ENCODE measurements at regions not wholly inside any gene's neighbourhood (a gene's known extent, or its start where the extent isn't known, plus 50 kb on each side); places are given as distances from the start of the nearest gene placed in this dataset.

DNA sequence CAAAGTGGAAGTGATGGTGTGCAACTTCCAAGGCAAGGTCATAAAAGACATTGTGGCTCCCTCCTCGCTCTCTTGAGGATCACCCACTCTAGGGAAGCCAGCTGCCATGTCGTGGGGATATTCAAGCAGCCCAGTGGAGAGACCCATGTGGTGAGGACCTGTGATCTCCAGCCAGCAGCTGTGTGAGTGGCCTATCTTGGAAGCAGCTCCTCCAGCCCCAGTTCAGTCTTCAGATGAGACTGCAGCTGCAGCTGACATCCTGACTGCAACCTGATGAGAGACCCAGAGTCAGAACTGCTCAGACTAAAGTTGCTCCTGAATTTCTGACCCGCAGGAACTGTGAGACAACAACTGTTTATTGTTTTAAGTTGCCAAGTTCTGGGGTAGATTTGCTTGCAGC is 86.4 kb upstream of the GRK3 start:
- TF ChIP-seq, protein P1, sequence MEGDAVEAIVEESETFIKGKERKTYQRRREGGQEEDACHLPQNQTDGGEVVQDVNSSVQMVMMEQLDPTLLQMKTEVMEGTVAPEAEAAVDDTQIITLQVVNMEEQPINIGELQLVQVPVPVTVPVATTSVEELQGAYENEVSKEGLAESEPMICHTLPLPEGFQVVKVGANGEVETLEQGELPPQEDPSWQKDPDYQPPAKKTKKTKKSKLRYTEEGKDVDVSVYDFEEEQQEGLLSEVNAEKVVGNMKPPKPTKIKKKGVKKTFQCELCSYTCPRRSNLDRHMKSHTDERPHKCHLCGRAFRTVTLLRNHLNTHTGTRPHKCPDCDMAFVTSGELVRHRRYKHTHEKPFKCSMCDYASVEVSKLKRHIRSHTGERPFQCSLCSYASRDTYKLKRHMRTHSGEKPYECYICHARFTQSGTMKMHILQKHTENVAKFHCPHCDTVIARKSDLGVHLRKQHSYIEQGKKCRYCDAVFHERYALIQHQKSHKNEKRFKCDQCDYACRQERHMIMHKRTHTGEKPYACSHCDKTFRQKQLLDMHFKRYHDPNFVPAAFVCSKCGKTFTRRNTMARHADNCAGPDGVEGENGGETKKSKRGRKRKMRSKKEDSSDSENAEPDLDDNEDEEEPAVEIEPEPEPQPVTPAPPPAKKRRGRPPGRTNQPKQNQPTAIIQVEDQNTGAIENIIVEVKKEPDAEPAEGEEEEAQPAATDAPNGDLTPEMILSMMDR (IDR thresholded peaks at IDR 0.05): no peak
- TF ChIP-seq POLR2A (IDR thresholded peaks at IDR 0.05): no peak

Measured in gastroesophageal sphincter (tissue), 3 donors.